ENCODE measurements at regions not wholly inside any gene's neighbourhood (a gene's known extent, or its start where the extent isn't known, plus 50 kb on each side); places are given as distances from the start of the nearest gene placed in this dataset.

- TF ChIP-seq ZFP30 (CRISPR knock-in tag; IDR thresholded peaks at IDR 0.05): no peak
- no peak for ATAC-seq
Measured at GRCh38 chr3:103388214-103388613, 953.4 kb downstream of the ZPLD1 start.

DNA sequence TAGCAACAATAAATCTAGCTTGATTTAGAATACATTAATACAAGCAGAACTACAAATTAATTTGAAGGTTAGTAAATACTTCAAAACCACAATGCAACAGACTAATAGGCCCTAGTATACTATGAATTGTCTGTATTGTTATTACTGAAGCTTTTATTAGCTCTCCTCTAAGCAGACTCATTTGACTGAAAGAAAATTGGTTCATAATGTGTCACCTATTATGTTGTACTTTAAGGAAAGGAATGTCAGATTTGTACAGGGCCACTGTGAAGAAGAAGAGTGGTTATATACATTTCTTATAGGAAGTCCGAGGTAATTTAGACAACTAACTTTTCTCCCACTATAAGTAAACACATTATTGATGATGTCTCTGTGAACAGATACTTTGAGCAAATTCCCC lies 954.5 kb downstream of the ZPLD1 start:
- ATAC-seq: no peak
- no peak for TF ChIP-seq TOX (CRISPR knock-in tag; IDR thresholded peaks at IDR 0.05; ENCODE audit: borderline replicate concordance)
- TF ChIP-seq OSR1 (CRISPR knock-in tag; IDR thresholded peaks at IDR 0.05): no peak
- TF ChIP-seq CREB5 (CRISPR knock-in tag; IDR thresholded peaks at IDR 0.05; ENCODE audit: low read depth): no peak
- TF ChIP-seq PPARA (CRISPR knock-in tag; IDR thresholded peaks at IDR 0.05; ENCODE audit: borderline replicate concordance): no peak
- TF ChIP-seq, protein P1, sequence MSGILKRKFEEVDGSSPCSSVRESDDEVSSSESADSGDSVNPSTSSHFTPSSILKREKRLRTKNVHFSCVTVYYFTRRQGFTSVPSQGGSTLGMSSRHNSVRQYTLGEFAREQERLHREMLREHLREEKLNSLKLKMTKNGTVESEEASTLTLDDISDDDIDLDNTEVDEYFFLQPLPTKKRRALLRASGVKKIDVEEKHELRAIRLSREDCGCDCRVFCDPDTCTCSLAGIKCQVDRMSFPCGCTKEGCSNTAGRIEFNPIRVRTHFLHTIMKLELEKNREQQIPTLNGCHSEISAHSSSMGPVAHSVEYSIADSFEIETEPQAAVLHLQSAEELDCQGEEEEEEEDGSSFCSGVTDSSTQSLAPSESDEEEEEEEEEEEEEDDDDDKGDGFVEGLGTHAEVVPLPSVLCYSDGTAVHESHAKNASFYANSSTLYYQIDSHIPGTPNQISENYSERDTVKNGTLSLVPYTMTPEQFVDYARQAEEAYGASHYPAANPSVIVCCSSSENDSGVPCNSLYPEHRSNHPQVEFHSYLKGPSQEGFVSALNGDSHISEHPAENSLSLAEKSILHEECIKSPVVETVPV (CRISPR knock-in tag; IDR thresholded peaks at IDR 0.05): no peak
- no peak for TF ChIP-seq ZFP3 (CRISPR knock-in tag; IDR thresholded peaks at IDR 0.05)
- no peak for TF ChIP-seq PATZ1 (CRISPR knock-in tag; IDR thresholded peaks at IDR 0.05; ENCODE audit: borderline replicate concordance)
- TF ChIP-seq ESRRG (CRISPR knock-in tag; IDR thresholded peaks at IDR 0.05): no peak
- TF ChIP-seq TCF4 (CRISPR knock-in tag; IDR thresholded peaks at IDR 0.05; ENCODE audit: borderline replicate concordance): no peak
- no peak for TF ChIP-seq SNAI2 (CRISPR knock-in tag; IDR thresholded peaks at IDR 0.05)
- no peak for TF ChIP-seq ZNF70 (CRISPR knock-in tag; IDR thresholded peaks at IDR 0.05)
- TF ChIP-seq BACH2 (CRISPR knock-in tag; IDR thresholded peaks at IDR 0.05; ENCODE audit: borderline replicate concordance): no peak
- no peak for TF ChIP-seq CSDC2 (CRISPR knock-in tag; IDR thresholded peaks at IDR 0.05)
- TF ChIP-seq, protein P2, sequence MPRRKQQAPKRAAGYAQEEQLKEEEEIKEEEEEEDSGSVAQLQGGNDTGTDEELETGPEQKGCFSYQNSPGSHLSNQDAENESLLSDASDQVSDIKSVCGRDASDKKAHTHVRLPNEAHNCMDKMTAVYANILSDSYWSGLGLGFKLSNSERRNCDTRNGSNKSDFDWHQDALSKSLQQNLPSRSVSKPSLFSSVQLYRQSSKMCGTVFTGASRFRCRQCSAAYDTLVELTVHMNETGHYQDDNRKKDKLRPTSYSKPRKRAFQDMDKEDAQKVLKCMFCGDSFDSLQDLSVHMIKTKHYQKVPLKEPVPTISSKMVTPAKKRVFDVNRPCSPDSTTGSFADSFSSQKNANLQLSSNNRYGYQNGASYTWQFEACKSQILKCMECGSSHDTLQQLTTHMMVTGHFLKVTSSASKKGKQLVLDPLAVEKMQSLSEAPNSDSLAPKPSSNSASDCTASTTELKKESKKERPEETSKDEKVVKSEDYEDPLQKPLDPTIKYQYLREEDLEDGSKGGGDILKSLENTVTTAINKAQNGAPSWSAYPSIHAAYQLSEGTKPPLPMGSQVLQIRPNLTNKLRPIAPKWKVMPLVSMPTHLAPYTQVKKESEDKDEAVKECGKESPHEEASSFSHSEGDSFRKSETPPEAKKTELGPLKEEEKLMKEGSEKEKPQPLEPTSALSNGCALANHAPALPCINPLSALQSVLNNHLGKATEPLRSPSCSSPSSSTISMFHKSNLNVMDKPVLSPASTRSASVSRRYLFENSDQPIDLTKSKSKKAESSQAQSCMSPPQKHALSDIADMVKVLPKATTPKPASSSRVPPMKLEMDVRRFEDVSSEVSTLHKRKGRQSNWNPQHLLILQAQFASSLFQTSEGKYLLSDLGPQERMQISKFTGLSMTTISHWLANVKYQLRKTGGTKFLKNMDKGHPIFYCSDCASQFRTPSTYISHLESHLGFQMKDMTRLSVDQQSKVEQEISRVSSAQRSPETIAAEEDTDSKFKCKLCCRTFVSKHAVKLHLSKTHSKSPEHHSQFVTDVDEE (CRISPR knock-in tag; IDR thresholded peaks at IDR 0.05): no peak
- no peak for TF ChIP-seq ZC3H10 (CRISPR knock-in tag; IDR thresholded peaks at IDR 0.05)
- TF ChIP-seq ZNF565 (CRISPR knock-in tag; conservative IDR thresholded peaks at IDR 0.05; ENCODE audit: low read depth): no peak
- no peak for TF ChIP-seq ZNF8 (CRISPR knock-in tag; IDR thresholded peaks at IDR 0.05)
- no peak for TF ChIP-seq GLIS3 (CRISPR knock-in tag; IDR thresholded peaks at IDR 0.05)
- TF ChIP-seq ISL1 (CRISPR knock-in tag; IDR thresholded peaks at IDR 0.05): no peak
- no peak for TF ChIP-seq POU6F1 (CRISPR knock-in tag; IDR thresholded peaks at IDR 0.05; ENCODE audit: borderline replicate concordance, low read depth)

DNA sequence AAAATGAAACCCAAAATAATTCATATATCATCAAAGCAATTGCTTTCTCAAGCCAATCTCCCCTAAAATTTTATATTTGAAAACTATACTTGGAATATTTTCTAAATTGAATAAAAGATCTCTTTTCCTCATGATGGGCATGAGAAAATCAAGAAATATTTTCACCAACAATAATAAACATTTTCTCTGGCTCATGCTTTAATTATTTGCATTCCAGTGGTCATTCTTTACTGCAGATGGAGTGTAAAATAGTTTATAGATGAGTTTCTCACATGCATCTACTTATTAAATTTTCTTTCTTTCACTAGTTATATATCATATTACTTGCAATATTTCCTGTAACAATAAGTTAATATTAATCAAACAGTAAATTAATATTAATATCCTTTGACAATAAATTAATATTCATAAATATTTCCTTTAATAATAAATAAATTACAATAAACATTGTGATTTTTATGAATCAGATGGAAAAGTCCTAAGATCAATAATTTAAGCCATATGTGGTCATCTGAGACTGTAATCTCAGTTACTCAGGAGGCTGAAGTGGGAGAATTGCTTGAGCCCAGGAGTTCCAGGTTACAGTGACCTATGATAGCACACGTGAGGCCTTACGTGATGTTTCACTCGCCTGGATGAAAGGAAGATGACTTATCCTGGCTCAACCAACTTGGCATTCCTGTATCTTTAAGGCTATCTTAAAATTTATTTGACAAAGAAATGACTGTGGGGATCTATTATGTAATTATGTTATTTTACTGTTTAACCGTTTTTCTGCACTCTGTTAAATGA lies 958.8 kb downstream of the ZPLD1 start:
- no peak for TF ChIP-seq OSR1 (CRISPR knock-in tag; IDR thresholded peaks at IDR 0.05)
- TF ChIP-seq ZFP3 (CRISPR knock-in tag; IDR thresholded peaks at IDR 0.05): no peak
- TF ChIP-seq PATZ1 (CRISPR knock-in tag; IDR thresholded peaks at IDR 0.05; ENCODE audit: borderline replicate concordance): no peak
- TF ChIP-seq SNAI2 (CRISPR knock-in tag; IDR thresholded peaks at IDR 0.05): no peak
- TF ChIP-seq BACH2 (CRISPR knock-in tag; IDR thresholded peaks at IDR 0.05; ENCODE audit: borderline replicate concordance): no peak
- no peak for TF ChIP-seq POU6F1 (CRISPR knock-in tag; IDR thresholded peaks at IDR 0.05; ENCODE audit: borderline replicate concordance, low read depth)
- no peak for TF ChIP-seq ESRRG (CRISPR knock-in tag; IDR thresholded peaks at IDR 0.05)
- no peak for TF ChIP-seq ZNF70 (CRISPR knock-in tag; IDR thresholded peaks at IDR 0.05)
- TF ChIP-seq ARNTL (CRISPR knock-in tag; IDR thresholded peaks at IDR 0.05; ENCODE audit: borderline replicate concordance, low read depth): no peak
- TF ChIP-seq GLIS3 (CRISPR knock-in tag; IDR thresholded peaks at IDR 0.05): no peak
- no peak for TF ChIP-seq ZNF8 (CRISPR knock-in tag; IDR thresholded peaks at IDR 0.05)
- TF ChIP-seq CSDC2 (CRISPR knock-in tag; IDR thresholded peaks at IDR 0.05): no peak
- no peak for TF ChIP-seq ZFP30 (CRISPR knock-in tag; IDR thresholded peaks at IDR 0.05)
- no peak for TF ChIP-seq CREB5 (CRISPR knock-in tag; IDR thresholded peaks at IDR 0.05; ENCODE audit: low read depth)
- no peak for ATAC-seq
